GM23338 (cell line): ENCODE measurements at regions not wholly inside any gene's neighbourhood (a gene's known extent, or its start where the extent isn't known, plus 50 kb on each side); places are given as distances from the start of the nearest gene placed in this dataset.
A peak's percentile ranks its signal among the peaks of the same experiment; 100 is the strongest.

Experiments
- ATAC-seq: fragments of 200-7000 bp; cut with Tn5 transposase; 3 replicates; pipeline ENCODE4 v1.9.1; 2020
- DNase-seq: peaks from one replicate; pipeline ENCODE4 v3.0.0-alpha.2; 2015; ENCODE audit warnings: low spot score
- H2AFZ ChIP-seq: fragments of 200-600 bp; sonication (generic); 2 replicates; pipeline ENCODE4 v1.8.0; 2016; ENCODE audit warnings: antibody characterized with exemption, mild to moderate bottlenecking, moderate library complexity
- H3F3A ChIP-seq: fragments of 200-600 bp; sonication (generic); replicated peaks from 2 replicates; pipeline ENCODE4 v1.8.0; 2017; ENCODE audit warnings: antibody characterized with exemption, mixed run types, low read depth
- H3K27ac ChIP-seq: fragments of 200-600 bp; sonication (generic); 2 replicates; pipeline ENCODE4 v1.6.1; 2016; ENCODE audit warnings: low read depth
- H3K27me3 ChIP-seq: fragments of 200-600 bp; sonication (generic); 2 replicates; pipeline ENCODE4 v1.8.0; 2016; ENCODE audit warnings: mild to moderate bottlenecking, mixed run types, moderate library complexity; ENCODE audit not compliant: insufficient read depth
- H3K36me3 ChIP-seq: fragments of 200-600 bp; sonication (generic); 2 replicates; pipeline ENCODE4 v1.8.0; 2016; ENCODE audit warnings: mild to moderate bottlenecking; ENCODE audit not compliant: insufficient read depth
- H3K4me1 ChIP-seq: fragments of 200-600 bp; sonication (generic); 2 replicates; pipeline ENCODE4 v1.8.0; 2016; ENCODE audit warnings: mild to moderate bottlenecking, moderate library complexity; ENCODE audit not compliant: insufficient read depth
- H3K4me2 ChIP-seq: fragments of 200-600 bp; sonication (generic); 2 replicates; pipeline ENCODE4 v1.7.1; 2017; ENCODE audit warnings: mixed run types
- H3K4me3 ChIP-seq: fragments of 200-600 bp; sonication (generic); 2 replicates; pipeline ENCODE4 v1.6.1; 2016; ENCODE audit warnings: mixed run types
- H3K79me2 ChIP-seq: fragments of 200-600 bp; sonication (generic); replicated peaks from 2 replicates; pipeline ENCODE4 v1.8.0; 2017; ENCODE audit warnings: mild to moderate bottlenecking; ENCODE audit not compliant: insufficient read depth
- H3K9me2 ChIP-seq: fragments of 200-600 bp; sonication (generic); 2 replicates; pipeline ENCODE4 v1.8.0; 2017; ENCODE audit not compliant: insufficient read depth
- H4K20me1 ChIP-seq: fragments of 200-600 bp; sonication (generic); replicated peaks from 2 replicates; pipeline ENCODE4 v1.8.0; 2017; ENCODE audit warnings: mild to moderate bottlenecking; ENCODE audit not compliant: insufficient read depth
- H3K27ac Mint-ChIP-seq: 2 replicates; pipeline ENCODE4 v1.8.0; 2020; ENCODE audit warnings: inconsistent platforms, mild to moderate bottlenecking, moderate library complexity, mixed read lengths
- H3K27me3 Mint-ChIP-seq: 3 replicates; pipeline ENCODE4 v1.8.0; 2022; ENCODE audit warnings: low read depth, mild to moderate bottlenecking, moderate library complexity, mixed read lengths, inconsistent platforms; ENCODE audit not compliant: insufficient read depth, poor library complexity
- H3K36me3 Mint-ChIP-seq: 3 replicates; pipeline ENCODE4 v1.8.0; 2021; ENCODE audit warnings: low read depth, mild to moderate bottlenecking, inconsistent platforms, moderate library complexity, mixed read lengths
- H3K4me1 Mint-ChIP-seq: 3 replicates; pipeline ENCODE4 v1.8.0; 2020; ENCODE audit warnings: mild to moderate bottlenecking, inconsistent platforms, mixed read lengths
- H3K4me3 Mint-ChIP-seq: 3 replicates; pipeline ENCODE4 v1.8.0; 2021; ENCODE audit warnings: moderate library complexity, mild to moderate bottlenecking, inconsistent platforms, mixed read lengths
- H3K9me3 Mint-ChIP-seq: 3 replicates; pipeline ENCODE4 v1.8.0; 2020; ENCODE audit warnings: moderate library complexity, mild to moderate bottlenecking, inconsistent platforms, mixed read lengths
- EZH2phosphoT487 ChIP-seq: fragments of 200-600 bp; sonication (generic); IDR thresholded peaks from one replicate; pipeline ENCODE4 v1.8.1; 2018; ENCODE audit warnings: antibody characterized with exemption; ENCODE audit not compliant: unreplicated experiment
- JUNB ChIP-seq: IDR thresholded peaks from one replicate; pipeline ENCODE4 v1.6.1; 2016; ENCODE audit warnings: antibody characterized with exemption; ENCODE audit not compliant: unreplicated experiment
- STAT1 ChIP-seq: IDR thresholded peaks from one replicate; pipeline ENCODE4 v1.6.1; 2016; ENCODE audit warnings: antibody characterized with exemption; ENCODE audit not compliant: unreplicated experiment
- ZNF114 ChIP-seq: fragments of 250-450 bp; sonication (Bioruptor Pico); IDR thresholded peaks from 2 replicates; pipeline ENCODE4 v1.5.0; 2020; ENCODE audit warnings: mild to moderate bottlenecking, moderate library complexity
- ZNF331 ChIP-seq: fragments of 250-450 bp; sonication (Bioruptor Pico); IDR thresholded peaks from 2 replicates; pipeline ENCODE4 v1.5.0; 2020; ENCODE audit warnings: low read depth, mild to moderate bottlenecking, moderate library complexity
- ZNF462 ChIP-seq: fragments of 250-450 bp; sonication (Bioruptor Pico); IDR thresholded peaks from 2 replicates; pipeline ENCODE4 v1.5.0; 2020; ENCODE audit warnings: mild to moderate bottlenecking, moderate library complexity
- TF ChIP-seq, protein P1 (sequence below): IDR thresholded peaks from 2 replicates; pipeline ENCODE4 v1.6.1; 2016; ENCODE audit warnings: antibody characterized with exemption

DNA sequence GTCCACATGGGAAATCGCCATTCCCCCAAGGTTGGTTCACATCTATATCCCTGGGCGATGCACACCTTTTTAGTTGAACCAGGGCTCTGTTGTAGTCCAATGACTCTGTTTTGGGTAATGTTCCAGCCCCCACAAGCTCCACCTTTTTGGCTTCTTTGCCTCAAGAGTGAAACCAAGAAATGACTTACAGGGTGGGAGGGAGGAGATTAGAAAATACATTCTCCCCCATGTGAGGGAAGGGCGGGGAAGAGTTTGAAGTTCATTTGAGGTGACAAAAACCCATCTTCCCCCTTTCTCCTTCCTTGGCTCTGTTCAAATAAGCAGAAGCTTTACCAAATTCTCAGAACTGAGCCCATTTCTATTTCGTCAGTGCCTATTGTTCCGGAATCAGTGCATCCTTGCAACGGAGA lies 82.8 kb downstream of the GATA3 start:
- Histone ChIP-seq H3K4me1 (no peaks in the 10 kb centered on the region), H3K4me2 (no peak overlapping the region), H3K36me3 (no peaks in the 10 kb centered on the region), H3K27me3 (no peaks in the 10 kb centered on the region), H3K27ac (no peak overlapping the region), H3F3A (no peaks in the 10 kb centered on the region), H3K79me2 (no peaks in the 10 kb centered on the region), H2AFZ (peak overlapping the region; percentile 56; the same call in 1 of the 2 replicates), H3K4me3 (no peak overlapping the region), H4K20me1 (no peaks in the 10 kb centered on the region), H3K9me2 (no peaks in the 10 kb centered on the region)
- DNase-seq (no peak), ATAC-seq (no peak)
- H3K9me3 Mint-ChIP-seq: no peaks in the 10 kb centered on the region
- no peak overlapping the region for H3K4me3 Mint-ChIP-seq
- no peaks in the 10 kb centered on the region for H3K36me3 Mint-ChIP-seq
- TF ChIP-seq EZH2phosphoT487 (no peak), JUNB (no peak), ZNF114 (CRISPR knock-in tag) (no peak), ZNF331 (CRISPR knock-in tag) (no peak), STAT1 (no peak), ZNF462 (CRISPR knock-in tag) (no peak)
- TF ChIP-seq, protein P1, sequence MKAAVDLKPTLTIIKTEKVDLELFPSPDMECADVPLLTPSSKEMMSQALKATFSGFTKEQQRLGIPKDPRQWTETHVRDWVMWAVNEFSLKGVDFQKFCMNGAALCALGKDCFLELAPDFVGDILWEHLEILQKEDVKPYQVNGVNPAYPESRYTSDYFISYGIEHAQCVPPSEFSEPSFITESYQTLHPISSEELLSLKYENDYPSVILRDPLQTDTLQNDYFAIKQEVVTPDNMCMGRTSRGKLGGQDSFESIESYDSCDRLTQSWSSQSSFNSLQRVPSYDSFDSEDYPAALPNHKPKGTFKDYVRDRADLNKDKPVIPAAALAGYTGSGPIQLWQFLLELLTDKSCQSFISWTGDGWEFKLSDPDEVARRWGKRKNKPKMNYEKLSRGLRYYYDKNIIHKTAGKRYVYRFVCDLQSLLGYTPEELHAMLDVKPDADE: no peak
- no peaks in the 10 kb centered on the region for H3K4me1 Mint-ChIP-seq
- H3K27me3 Mint-ChIP-seq: peaks cover 4% of the 10 kb centered on the region
- no peak overlapping the region for H3K27ac Mint-ChIP-seq
